GM23338 (cell line): ENCODE measurements at regions not wholly inside any gene's neighbourhood (a gene's known extent, or its start where the extent isn't known, plus 50 kb on each side); places are given as distances from the start of the nearest gene placed in this dataset.

Experiments
- ATAC-seq: fragments of 200-7000 bp; cut with Tn5 transposase; 3 replicates; pipeline ENCODE4 v1.9.1; 2020
- DNase-seq: peaks from one replicate; pipeline ENCODE4 v3.0.0-alpha.2; 2015; ENCODE audit warnings: low spot score
- H2AFZ ChIP-seq: fragments of 200-600 bp; sonication (generic); 2 replicates; pipeline ENCODE4 v1.8.0; 2016; ENCODE audit warnings: antibody characterized with exemption, mild to moderate bottlenecking, moderate library complexity
- H3F3A ChIP-seq: fragments of 200-600 bp; sonication (generic); replicated peaks from 2 replicates; pipeline ENCODE4 v1.8.0; 2017; ENCODE audit warnings: antibody characterized with exemption, mixed run types, low read depth
- H3K27ac ChIP-seq: fragments of 200-600 bp; sonication (generic); 2 replicates; pipeline ENCODE4 v1.6.1; 2016; ENCODE audit warnings: low read depth
- H3K27me3 ChIP-seq: fragments of 200-600 bp; sonication (generic); 2 replicates; pipeline ENCODE4 v1.8.0; 2016; ENCODE audit warnings: mild to moderate bottlenecking, mixed run types, moderate library complexity; ENCODE audit not compliant: insufficient read depth
- H3K36me3 ChIP-seq: fragments of 200-600 bp; sonication (generic); 2 replicates; pipeline ENCODE4 v1.8.0; 2016; ENCODE audit warnings: mild to moderate bottlenecking; ENCODE audit not compliant: insufficient read depth
- H3K4me1 ChIP-seq: fragments of 200-600 bp; sonication (generic); 2 replicates; pipeline ENCODE4 v1.8.0; 2016; ENCODE audit warnings: mild to moderate bottlenecking, moderate library complexity; ENCODE audit not compliant: insufficient read depth
- H3K4me2 ChIP-seq: fragments of 200-600 bp; sonication (generic); 2 replicates; pipeline ENCODE4 v1.7.1; 2017; ENCODE audit warnings: mixed run types
- H3K4me3 ChIP-seq: fragments of 200-600 bp; sonication (generic); 2 replicates; pipeline ENCODE4 v1.6.1; 2016; ENCODE audit warnings: mixed run types
- H3K79me2 ChIP-seq: fragments of 200-600 bp; sonication (generic); replicated peaks from 2 replicates; pipeline ENCODE4 v1.8.0; 2017; ENCODE audit warnings: mild to moderate bottlenecking; ENCODE audit not compliant: insufficient read depth
- H3K9me2 ChIP-seq: fragments of 200-600 bp; sonication (generic); 2 replicates; pipeline ENCODE4 v1.8.0; 2017; ENCODE audit not compliant: insufficient read depth
- H4K20me1 ChIP-seq: fragments of 200-600 bp; sonication (generic); replicated peaks from 2 replicates; pipeline ENCODE4 v1.8.0; 2017; ENCODE audit warnings: mild to moderate bottlenecking; ENCODE audit not compliant: insufficient read depth
- H3K27ac Mint-ChIP-seq: 2 replicates; pipeline ENCODE4 v1.8.0; 2020; ENCODE audit warnings: inconsistent platforms, mild to moderate bottlenecking, moderate library complexity, mixed read lengths
- H3K27me3 Mint-ChIP-seq: 3 replicates; pipeline ENCODE4 v1.8.0; 2022; ENCODE audit warnings: low read depth, mild to moderate bottlenecking, moderate library complexity, mixed read lengths, inconsistent platforms; ENCODE audit not compliant: insufficient read depth, poor library complexity
- H3K36me3 Mint-ChIP-seq: 3 replicates; pipeline ENCODE4 v1.8.0; 2021; ENCODE audit warnings: low read depth, mild to moderate bottlenecking, inconsistent platforms, moderate library complexity, mixed read lengths
- H3K4me1 Mint-ChIP-seq: 3 replicates; pipeline ENCODE4 v1.8.0; 2020; ENCODE audit warnings: mild to moderate bottlenecking, inconsistent platforms, mixed read lengths
- H3K4me3 Mint-ChIP-seq: 3 replicates; pipeline ENCODE4 v1.8.0; 2021; ENCODE audit warnings: moderate library complexity, mild to moderate bottlenecking, inconsistent platforms, mixed read lengths
- H3K9me3 Mint-ChIP-seq: 3 replicates; pipeline ENCODE4 v1.8.0; 2020; ENCODE audit warnings: moderate library complexity, mild to moderate bottlenecking, inconsistent platforms, mixed read lengths
- CREB1 ChIP-seq: fragments of 250-450 bp; sonication (Bioruptor Pico); IDR thresholded peaks from 2 replicates; pipeline ENCODE4 v1.5.0; 2020; ENCODE audit warnings: low read depth, mild to moderate bottlenecking, moderate library complexity
- EZH2 ChIP-seq: fragments of 200-600 bp; sonication (generic); IDR thresholded peaks from one replicate; pipeline ENCODE4 v1.8.0; 2017; ENCODE audit warnings: antibody characterized with exemption, mild to moderate bottlenecking, low read depth; ENCODE audit not compliant: unreplicated experiment
- EZH2phosphoT487 ChIP-seq: fragments of 200-600 bp; sonication (generic); IDR thresholded peaks from one replicate; pipeline ENCODE4 v1.8.1; 2018; ENCODE audit warnings: antibody characterized with exemption; ENCODE audit not compliant: unreplicated experiment
- JUNB ChIP-seq: IDR thresholded peaks from one replicate; pipeline ENCODE4 v1.6.1; 2016; ENCODE audit warnings: antibody characterized with exemption; ENCODE audit not compliant: unreplicated experiment
- NANOG ChIP-seq: IDR thresholded peaks from 2 replicates; pipeline ENCODE4 v1.6.1; 2016; ENCODE audit warnings: antibody characterized with exemption, borderline replicate concordance
- POLR2AphosphoS5 ChIP-seq: IDR thresholded peaks from 2 replicates; pipeline ENCODE4 v1.6.1; 2016; ENCODE audit warnings: antibody characterized with exemption, low read depth
- STAT1 ChIP-seq: IDR thresholded peaks from one replicate; pipeline ENCODE4 v1.6.1; 2016; ENCODE audit warnings: antibody characterized with exemption; ENCODE audit not compliant: unreplicated experiment
- ZNF114 ChIP-seq: fragments of 250-450 bp; sonication (Bioruptor Pico); IDR thresholded peaks from 2 replicates; pipeline ENCODE4 v1.5.0; 2020; ENCODE audit warnings: mild to moderate bottlenecking, moderate library complexity
- ZNF331 ChIP-seq: fragments of 250-450 bp; sonication (Bioruptor Pico); IDR thresholded peaks from 2 replicates; pipeline ENCODE4 v1.5.0; 2020; ENCODE audit warnings: low read depth, mild to moderate bottlenecking, moderate library complexity
- TF ChIP-seq, protein P1 (sequence below), 2 experiments: fragments of 200-600 bp in 1 of 2; sonication (generic) in 1 of 2; conservative IDR thresholded peaks; 2 replicates each; pipeline versions ENCODE4 v1.5.1 to v1.6.1; 2016 to 2017; ENCODE audit warnings: antibody characterized with exemption in 2 of 2, low read depth in 2 of 2, mild to moderate bottlenecking in 2 of 2, moderate library complexity in 1 of 2
- TF ChIP-seq, protein P2 (sequence below): fragments of 250-450 bp; sonication (Bioruptor Pico); IDR thresholded peaks from 2 replicates; pipeline ENCODE4 v1.5.0; 2020; ENCODE audit warnings: mild to moderate bottlenecking, moderate library complexity
- TF ChIP-seq, protein P3 (sequence below): IDR thresholded peaks from 2 replicates; pipeline ENCODE4 v1.6.1; 2016; ENCODE audit warnings: antibody characterized with exemption
- TF ChIP-seq, protein P4 (sequence below): IDR thresholded peaks from one replicate; pipeline ENCODE4 v1.6.1; 2018; ENCODE audit warnings: antibody characterized with exemption; ENCODE audit not compliant: unreplicated experiment

DNA sequence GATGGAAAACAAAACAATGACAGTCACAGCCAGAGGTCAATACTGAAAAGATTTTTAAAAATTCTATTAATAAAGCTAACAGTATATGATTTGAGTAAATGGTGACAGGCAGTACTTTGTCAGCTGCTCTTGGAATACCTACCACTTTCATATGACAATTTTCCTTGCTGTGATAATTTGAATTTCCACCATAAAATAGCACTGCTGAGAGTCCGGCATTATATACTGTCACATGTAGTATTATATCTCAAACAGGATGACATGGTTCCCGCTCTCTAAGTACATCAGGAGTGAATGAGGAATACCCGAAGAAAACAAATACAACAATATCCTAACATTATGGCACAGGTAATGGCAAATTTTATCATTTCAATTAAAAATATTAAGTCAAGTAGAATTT is 146.8 kb upstream of the TMPRSS15 start:
- Histone ChIP-seq H3K27ac (no peak overlapping the region), H3K9me2 (no peaks in the 10 kb centered on the region), H3K36me3 (no peaks in the 10 kb centered on the region), H4K20me1 (no peaks in the 10 kb centered on the region), H3K4me1 (no peaks in the 10 kb centered on the region), H3K79me2 (no peaks in the 10 kb centered on the region), H3K4me2 (no peak overlapping the region), H2AFZ (no peak overlapping the region), H3K4me3 (no peak overlapping the region), H3F3A (no peaks in the 10 kb centered on the region), H3K27me3 (no peaks in the 10 kb centered on the region)
- Mint-ChIP-seq H3K27me3 (no peaks in the 10 kb centered on the region), H3K36me3 (no peaks in the 10 kb centered on the region), H3K4me3 (no peak overlapping the region), H3K4me1 (peaks cover 4% of the 10 kb centered on the region; the same call in 2 of the 3 replicates), H3K27ac (no peak overlapping the region), H3K9me3 (no peaks in the 10 kb centered on the region)
- DNase-seq = no peak
- no peak for TF ChIP-seq STAT1
- no peak for TF ChIP-seq EZH2
- TF ChIP-seq ZNF331 (CRISPR knock-in tag) = no peak
- TF ChIP-seq, protein P1, sequence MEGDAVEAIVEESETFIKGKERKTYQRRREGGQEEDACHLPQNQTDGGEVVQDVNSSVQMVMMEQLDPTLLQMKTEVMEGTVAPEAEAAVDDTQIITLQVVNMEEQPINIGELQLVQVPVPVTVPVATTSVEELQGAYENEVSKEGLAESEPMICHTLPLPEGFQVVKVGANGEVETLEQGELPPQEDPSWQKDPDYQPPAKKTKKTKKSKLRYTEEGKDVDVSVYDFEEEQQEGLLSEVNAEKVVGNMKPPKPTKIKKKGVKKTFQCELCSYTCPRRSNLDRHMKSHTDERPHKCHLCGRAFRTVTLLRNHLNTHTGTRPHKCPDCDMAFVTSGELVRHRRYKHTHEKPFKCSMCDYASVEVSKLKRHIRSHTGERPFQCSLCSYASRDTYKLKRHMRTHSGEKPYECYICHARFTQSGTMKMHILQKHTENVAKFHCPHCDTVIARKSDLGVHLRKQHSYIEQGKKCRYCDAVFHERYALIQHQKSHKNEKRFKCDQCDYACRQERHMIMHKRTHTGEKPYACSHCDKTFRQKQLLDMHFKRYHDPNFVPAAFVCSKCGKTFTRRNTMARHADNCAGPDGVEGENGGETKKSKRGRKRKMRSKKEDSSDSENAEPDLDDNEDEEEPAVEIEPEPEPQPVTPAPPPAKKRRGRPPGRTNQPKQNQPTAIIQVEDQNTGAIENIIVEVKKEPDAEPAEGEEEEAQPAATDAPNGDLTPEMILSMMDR (conservative IDR thresholded peaks at IDR 0.05; ENCODE audit: low read depth in 2 of 2) = no peak
- no peak for TF ChIP-seq POLR2AphosphoS5
- TF ChIP-seq, protein P2, sequence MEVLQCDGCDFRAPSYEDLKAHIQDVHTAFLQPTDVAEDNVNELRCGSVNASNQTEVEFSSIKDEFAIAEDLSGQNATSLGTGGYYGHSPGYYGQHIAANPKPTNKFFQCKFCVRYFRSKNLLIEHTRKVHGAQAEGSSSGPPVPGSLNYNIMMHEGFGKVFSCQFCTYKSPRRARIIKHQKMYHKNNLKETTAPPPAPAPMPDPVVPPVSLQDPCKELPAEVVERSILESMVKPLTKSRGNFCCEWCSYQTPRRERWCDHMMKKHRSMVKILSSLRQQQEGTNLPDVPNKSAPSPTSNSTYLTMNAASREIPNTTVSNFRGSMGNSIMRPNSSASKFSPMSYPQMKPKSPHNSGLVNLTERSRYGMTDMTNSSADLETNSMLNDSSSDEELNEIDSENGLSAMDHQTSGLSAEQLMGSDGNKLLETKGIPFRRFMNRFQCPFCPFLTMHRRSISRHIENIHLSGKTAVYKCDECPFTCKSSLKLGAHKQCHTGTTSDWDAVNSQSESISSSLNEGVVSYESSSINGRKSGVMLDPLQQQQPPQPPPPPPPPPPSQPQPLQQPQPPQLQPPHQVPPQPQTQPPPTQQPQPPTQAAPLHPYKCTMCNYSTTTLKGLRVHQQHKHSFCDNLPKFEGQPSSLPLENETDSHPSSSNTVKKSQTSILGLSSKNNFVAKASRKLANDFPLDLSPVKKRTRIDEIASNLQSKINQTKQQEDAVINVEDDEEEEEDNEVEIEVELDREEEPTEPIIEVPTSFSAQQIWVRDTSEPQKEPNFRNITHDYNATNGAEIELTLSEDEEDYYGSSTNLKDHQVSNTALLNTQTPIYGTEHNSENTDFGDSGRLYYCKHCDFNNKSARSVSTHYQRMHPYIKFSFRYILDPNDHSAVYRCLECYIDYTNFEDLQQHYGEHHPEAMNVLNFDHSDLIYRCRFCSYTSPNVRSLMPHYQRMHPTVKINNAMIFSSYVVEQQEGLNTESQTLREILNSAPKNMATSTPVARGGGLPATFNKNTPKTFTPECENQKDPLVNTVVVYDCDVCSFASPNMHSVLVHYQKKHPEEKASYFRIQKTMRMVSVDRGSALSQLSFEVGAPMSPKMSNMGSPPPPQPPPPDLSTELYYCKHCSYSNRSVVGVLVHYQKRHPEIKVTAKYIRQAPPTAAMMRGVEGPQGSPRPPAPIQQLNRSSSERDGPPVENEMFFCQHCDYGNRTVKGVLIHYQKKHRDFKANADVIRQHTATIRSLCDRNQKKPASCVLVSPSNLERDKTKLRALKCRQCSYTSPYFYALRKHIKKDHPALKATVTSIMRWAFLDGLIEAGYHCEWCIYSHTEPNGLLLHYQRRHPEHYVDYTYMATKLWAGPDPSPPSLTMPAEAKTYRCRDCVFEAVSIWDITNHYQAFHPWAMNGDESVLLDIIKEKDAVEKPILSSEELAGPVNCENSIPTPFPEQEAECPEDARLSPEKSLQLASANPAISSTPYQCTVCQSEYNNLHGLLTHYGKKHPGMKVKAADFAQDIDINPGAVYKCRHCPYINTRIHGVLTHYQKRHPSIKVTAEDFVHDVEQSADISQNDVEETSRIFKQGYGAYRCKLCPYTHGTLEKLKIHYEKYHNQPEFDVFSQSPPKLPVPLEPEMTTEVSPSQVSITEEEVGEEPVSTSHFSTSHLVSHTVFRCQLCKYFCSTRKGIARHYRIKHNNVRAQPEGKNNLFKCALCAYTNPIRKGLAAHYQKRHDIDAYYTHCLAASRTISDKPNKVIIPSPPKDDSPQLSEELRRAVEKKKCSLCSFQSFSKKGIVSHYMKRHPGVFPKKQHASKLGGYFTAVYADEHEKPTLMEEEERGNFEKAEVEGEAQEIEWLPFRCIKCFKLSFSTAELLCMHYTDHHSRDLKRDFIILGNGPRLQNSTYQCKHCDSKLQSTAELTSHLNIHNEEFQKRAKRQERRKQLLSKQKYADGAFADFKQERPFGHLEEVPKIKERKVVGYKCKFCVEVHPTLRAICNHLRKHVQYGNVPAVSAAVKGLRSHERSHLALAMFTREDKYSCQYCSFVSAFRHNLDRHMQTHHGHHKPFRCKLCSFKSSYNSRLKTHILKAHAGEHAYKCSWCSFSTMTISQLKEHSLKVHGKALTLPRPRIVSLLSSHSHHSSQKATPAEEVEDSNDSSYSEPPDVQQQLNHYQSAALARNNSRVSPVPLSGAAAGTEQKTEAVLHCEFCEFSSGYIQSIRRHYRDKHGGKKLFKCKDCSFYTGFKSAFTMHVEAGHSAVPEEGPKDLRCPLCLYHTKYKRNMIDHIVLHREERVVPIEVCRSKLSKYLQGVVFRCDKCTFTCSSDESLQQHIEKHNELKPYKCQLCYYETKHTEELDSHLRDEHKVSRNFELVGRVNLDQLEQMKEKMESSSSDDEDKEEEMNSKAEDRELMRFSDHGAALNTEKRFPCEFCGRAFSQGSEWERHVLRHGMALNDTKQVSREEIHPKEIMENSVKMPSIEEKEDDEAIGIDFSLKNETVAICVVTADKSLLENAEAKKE (CRISPR knock-in tag) = no peak
- no peak for TF ChIP-seq ZNF114
- no peak for TF ChIP-seq JUNB
- TF ChIP-seq EZH2phosphoT487 = no peak
- TF ChIP-seq CREB1 (CRISPR knock-in tag) = no peak
- no peak for TF ChIP-seq NANOG
- TF ChIP-seq, protein P3, sequence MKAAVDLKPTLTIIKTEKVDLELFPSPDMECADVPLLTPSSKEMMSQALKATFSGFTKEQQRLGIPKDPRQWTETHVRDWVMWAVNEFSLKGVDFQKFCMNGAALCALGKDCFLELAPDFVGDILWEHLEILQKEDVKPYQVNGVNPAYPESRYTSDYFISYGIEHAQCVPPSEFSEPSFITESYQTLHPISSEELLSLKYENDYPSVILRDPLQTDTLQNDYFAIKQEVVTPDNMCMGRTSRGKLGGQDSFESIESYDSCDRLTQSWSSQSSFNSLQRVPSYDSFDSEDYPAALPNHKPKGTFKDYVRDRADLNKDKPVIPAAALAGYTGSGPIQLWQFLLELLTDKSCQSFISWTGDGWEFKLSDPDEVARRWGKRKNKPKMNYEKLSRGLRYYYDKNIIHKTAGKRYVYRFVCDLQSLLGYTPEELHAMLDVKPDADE = no peak
- TF ChIP-seq, protein P4, sequence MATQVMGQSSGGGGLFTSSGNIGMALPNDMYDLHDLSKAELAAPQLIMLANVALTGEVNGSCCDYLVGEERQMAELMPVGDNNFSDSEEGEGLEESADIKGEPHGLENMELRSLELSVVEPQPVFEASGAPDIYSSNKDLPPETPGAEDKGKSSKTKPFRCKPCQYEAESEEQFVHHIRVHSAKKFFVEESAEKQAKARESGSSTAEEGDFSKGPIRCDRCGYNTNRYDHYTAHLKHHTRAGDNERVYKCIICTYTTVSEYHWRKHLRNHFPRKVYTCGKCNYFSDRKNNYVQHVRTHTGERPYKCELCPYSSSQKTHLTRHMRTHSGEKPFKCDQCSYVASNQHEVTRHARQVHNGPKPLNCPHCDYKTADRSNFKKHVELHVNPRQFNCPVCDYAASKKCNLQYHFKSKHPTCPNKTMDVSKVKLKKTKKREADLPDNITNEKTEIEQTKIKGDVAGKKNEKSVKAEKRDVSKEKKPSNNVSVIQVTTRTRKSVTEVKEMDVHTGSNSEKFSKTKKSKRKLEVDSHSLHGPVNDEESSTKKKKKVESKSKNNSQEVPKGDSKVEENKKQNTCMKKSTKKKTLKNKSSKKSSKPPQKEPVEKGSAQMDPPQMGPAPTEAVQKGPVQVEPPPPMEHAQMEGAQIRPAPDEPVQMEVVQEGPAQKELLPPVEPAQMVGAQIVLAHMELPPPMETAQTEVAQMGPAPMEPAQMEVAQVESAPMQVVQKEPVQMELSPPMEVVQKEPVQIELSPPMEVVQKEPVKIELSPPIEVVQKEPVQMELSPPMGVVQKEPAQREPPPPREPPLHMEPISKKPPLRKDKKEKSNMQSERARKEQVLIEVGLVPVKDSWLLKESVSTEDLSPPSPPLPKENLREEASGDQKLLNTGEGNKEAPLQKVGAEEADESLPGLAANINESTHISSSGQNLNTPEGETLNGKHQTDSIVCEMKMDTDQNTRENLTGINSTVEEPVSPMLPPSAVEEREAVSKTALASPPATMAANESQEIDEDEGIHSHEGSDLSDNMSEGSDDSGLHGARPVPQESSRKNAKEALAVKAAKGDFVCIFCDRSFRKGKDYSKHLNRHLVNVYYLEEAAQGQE = no peak
- no peak for ATAC-seq
